ENCODE measurements at regions not wholly inside any gene's neighbourhood (a gene's known extent, or its start where the extent isn't known, plus 50 kb on each side); places are given as distances from the start of the nearest gene placed in this dataset.

DNA sequence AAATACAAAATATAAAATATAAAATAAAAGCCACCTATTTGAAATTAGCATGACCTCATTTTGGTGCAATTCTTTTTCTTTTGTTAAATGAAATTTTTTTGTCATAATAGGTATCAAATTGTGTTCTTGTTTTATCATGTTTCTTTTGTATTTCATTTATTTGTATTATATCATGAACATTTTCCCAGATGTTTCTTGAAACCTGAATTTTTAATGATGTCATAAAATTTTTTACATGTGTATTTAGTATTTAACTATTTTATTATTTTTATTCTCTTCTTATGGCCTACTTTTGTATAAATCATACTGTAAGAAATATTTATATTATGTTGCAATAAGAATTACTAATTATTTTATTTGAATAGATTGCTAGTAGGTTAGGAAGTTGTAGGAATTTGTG lies 361.7 kb downstream of the TMEM161B start:
- TF ChIP-seq, protein P1, sequence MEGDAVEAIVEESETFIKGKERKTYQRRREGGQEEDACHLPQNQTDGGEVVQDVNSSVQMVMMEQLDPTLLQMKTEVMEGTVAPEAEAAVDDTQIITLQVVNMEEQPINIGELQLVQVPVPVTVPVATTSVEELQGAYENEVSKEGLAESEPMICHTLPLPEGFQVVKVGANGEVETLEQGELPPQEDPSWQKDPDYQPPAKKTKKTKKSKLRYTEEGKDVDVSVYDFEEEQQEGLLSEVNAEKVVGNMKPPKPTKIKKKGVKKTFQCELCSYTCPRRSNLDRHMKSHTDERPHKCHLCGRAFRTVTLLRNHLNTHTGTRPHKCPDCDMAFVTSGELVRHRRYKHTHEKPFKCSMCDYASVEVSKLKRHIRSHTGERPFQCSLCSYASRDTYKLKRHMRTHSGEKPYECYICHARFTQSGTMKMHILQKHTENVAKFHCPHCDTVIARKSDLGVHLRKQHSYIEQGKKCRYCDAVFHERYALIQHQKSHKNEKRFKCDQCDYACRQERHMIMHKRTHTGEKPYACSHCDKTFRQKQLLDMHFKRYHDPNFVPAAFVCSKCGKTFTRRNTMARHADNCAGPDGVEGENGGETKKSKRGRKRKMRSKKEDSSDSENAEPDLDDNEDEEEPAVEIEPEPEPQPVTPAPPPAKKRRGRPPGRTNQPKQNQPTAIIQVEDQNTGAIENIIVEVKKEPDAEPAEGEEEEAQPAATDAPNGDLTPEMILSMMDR (IDR thresholded peaks at IDR 0.05), result no peak
- ATAC-seq (ENCODE audit: insufficient number of reproducible peaks, low FRiP score, low read depth), result no peak

DNA sequence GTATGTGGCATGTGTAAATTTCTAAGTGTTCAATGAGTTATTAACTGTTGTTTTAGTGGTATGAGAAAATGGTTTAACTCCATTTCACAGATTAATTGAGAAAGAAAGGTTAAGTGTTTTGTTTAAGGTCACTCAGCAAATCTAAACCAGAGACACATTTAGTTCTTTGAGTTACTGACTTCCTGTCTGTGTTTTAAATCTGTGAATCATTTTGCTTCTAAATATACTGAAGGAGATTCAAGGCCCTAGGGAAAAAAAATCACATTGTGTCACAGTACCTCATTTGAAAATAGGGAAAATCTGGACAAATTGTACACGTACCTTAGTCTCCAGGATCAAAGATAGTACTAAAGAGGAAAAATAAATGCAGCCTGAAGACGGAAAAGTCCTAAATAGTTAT lies 368.2 kb downstream of the TMEM161B start:
- Histone ChIP-seq H3K4me3 (no peak overlapping the region), H3K36me3 (no peaks in the 10 kb centered on the region), H3K9me3 (no peaks in the 10 kb centered on the region), H3K27ac (no peak overlapping the region), H3K27me3 (replicated peaks; ENCODE audit: insufficient read depth) (no peaks in the 10 kb centered on the region), H3K4me1 (ENCODE audit: control insufficient read depth in 1 of 2, low read depth in 2 of 2) (no peaks in the 10 kb centered on the region)
- TF ChIP-seq, protein P1 (IDR thresholded peaks at IDR 0.05), result no peak
- ATAC-seq (ENCODE audit: insufficient number of reproducible peaks, low FRiP score, low read depth) (no peak), DNase-seq (ENCODE audit: low spot score) (no peak)

More for the DNA sequence above, 361.7 kb downstream of the TMEM161B start:
- no peak for DNase-seq (ENCODE audit: low spot score)
- Histone ChIP-seq H3K27me3 (replicated peaks; ENCODE audit: insufficient read depth) (no peaks in the 10 kb centered on the region), H3K4me1 (ENCODE audit: control insufficient read depth in 1 of 2, low read depth in 2 of 2) (no peaks in the 10 kb centered on the region), H3K36me3 (no peaks in the 10 kb centered on the region), H3K4me3 (no peak overlapping the region), H3K9me3 (no peaks in the 10 kb centered on the region), H3K27ac (no peak overlapping the region)

DNA sequence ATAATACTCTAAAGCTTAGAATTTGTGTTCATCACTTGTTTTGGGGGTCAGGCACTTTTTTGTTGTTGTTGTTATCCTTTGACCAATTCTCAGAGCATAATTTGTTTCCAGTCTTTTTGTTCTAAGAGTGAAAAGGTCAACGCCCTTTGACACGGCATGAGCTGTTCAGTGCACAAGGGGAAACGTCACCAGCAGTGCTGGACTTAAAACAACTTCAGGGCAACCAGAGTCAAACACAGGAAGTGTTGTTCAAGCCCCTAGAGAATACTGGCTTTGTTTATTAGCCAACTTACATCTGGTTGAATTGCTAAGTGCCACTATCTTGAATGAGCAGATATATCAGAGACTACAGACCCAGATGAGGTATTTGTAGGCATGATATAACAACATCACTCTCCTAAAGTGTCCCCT lies 368.9 kb downstream of the TMEM161B start:
- TF ChIP-seq, protein P1 (IDR thresholded peaks at IDR 0.05), result no peak
- no peak for DNase-seq (ENCODE audit: low spot score)

DNA sequence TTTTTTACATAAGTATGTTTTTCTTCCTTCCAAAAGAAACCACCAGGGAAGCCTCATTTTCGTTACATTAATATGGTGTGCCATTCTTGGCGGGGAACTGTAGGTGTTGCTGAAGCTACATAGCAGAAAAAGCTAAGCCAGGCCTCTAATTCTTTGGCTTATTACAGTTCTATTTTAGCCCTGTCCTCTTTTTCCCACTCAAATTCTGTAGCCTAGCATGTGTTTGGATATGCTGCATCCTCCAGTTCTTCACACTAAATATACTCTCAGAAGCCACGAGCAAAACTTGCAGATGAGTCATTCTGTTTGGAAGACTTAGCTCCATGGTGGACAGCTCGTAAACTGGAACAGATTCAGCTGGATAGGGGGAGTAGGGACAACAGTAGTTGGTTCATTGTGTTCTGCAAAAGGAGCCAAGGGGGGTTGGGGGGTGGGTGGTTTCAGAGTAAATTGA lies 369.4 kb downstream of the TMEM161B start:
- Histone ChIP-seq H3K27me3 (replicated peaks; ENCODE audit: insufficient read depth) (no peaks in the 10 kb centered on the region), H3K9me3 (no peaks in the 10 kb centered on the region), H3K4me3 (no peak overlapping the region), H3K27ac (no peak overlapping the region), H3K36me3 (no peaks in the 10 kb centered on the region), H3K4me1 (ENCODE audit: control insufficient read depth in 1 of 2, low read depth in 2 of 2) (no peaks in the 10 kb centered on the region)
- DNase-seq (ENCODE audit: low spot score), result no peak
- no peak for ATAC-seq (ENCODE audit: insufficient number of reproducible peaks, low FRiP score, low read depth)
- TF ChIP-seq, protein P1 (IDR thresholded peaks at IDR 0.05), result no peak

More for the DNA sequence above, 368.9 kb downstream of the TMEM161B start:
- ATAC-seq (ENCODE audit: insufficient number of reproducible peaks, low FRiP score, low read depth), result no peak
- no peaks in the 10 kb centered on the region for H3K27me3 ChIP-seq (replicated peaks; ENCODE audit: insufficient read depth)
- H3K27ac ChIP-seq, result no peak overlapping the region
- no peaks in the 10 kb centered on the region for H3K9me3 ChIP-seq
- no peaks in the 10 kb centered on the region for H3K36me3 ChIP-seq
- H3K4me3 ChIP-seq, result no peak overlapping the region
- H3K4me1 ChIP-seq (ENCODE audit: control insufficient read depth in 1 of 2, low read depth in 2 of 2), result no peaks in the 10 kb centered on the region

DNA sequence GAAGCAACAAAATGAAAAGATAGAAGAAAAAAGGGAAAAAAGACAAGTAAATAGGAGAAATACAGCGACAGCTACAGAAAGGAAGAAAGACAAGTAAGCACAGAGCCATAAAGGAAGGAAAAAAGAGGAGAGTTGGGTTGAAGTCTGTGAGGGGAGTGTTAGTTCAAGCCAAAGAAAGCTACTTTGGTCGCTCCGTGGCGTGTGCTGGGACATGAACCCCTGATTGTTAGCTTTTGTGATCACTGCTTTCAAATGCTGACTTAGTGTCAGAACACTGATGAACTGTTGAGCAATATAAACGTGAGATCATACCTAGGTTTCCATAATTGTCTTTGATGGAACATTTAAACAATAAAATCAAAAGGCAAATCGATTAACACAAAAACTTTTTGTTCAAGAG lies 370.1 kb downstream of the TMEM161B start:
- H3K27ac ChIP-seq, result no peak overlapping the region

More for the DNA sequence above, 370.1 kb downstream of the TMEM161B start:
- Histone ChIP-seq H3K9me3 (no peaks in the 10 kb centered on the region), H3K27me3 (replicated peaks; ENCODE audit: insufficient read depth) (no peaks in the 10 kb centered on the region), H3K4me1 (ENCODE audit: control insufficient read depth in 1 of 2, low read depth in 2 of 2) (no peaks in the 10 kb centered on the region), H3K4me3 (no peak overlapping the region), H3K36me3 (no peaks in the 10 kb centered on the region)
- DNase-seq (ENCODE audit: low spot score), result no peak
- TF ChIP-seq, protein P1 (IDR thresholded peaks at IDR 0.05), result no peak
- ATAC-seq (ENCODE audit: insufficient number of reproducible peaks, low FRiP score, low read depth), result no peak

Measured in thoracic aorta (tissue), 2 donors.